ENCODE measurements at regions not wholly inside any gene's neighbourhood (a gene's known extent, or its start where the extent isn't known, plus 50 kb on each side); places are given as distances from the start of the nearest gene placed in this dataset.
"Not testable (repeated sequence)": the region's sequence is repeated elsewhere in the genome, so short reads cannot be mapped to it uniquely, and the experiment has no call there.

GRCh38 chr5:124986170-124986569 lies 239.7 kb upstream of the ZNF608 start:
- TF ChIP-seq CTCF (IDR thresholded peaks at IDR 0.05; ENCODE audit: partially characterized antibody, unreplicated experiment), result no peak
- Mint-ChIP-seq H3K9me3 (ENCODE audit: unreplicated experiment) (peaks cover 2% of the 10 kb centered on the region), H3K27me3 (ENCODE audit: unreplicated experiment) (peaks cover 6% of the 10 kb centered on the region), H3K4me3 (ENCODE audit: unreplicated experiment) (no peak overlapping the region), H3K27ac (ENCODE audit: unreplicated experiment) (no peak overlapping the region), H3K4me1 (ENCODE audit: low read depth, unreplicated experiment) (peaks cover 9% of the 10 kb centered on the region), H3K36me3 (ENCODE audit: unreplicated experiment) (peaks cover 4% of the 10 kb centered on the region)
- no peak for DNase-seq

GRCh38 chr5:124986667-124987066 lies 240.2 kb upstream of the ZNF608 start:
- H3K9me3 Mint-ChIP-seq (ENCODE audit: unreplicated experiment), result peaks cover 2% of the 10 kb centered on the region
- TF ChIP-seq CTCF (IDR thresholded peaks at IDR 0.05; ENCODE audit: partially characterized antibody, unreplicated experiment), result no peak
- no peak overlapping the region for H3K27ac Mint-ChIP-seq (ENCODE audit: unreplicated experiment)
- H3K4me3 Mint-ChIP-seq (ENCODE audit: unreplicated experiment), result no peak overlapping the region
- H3K4me1 Mint-ChIP-seq (ENCODE audit: low read depth, unreplicated experiment), result peaks cover 7% of the 10 kb centered on the region
- DNase-seq, result no peak
- H3K27me3 Mint-ChIP-seq (ENCODE audit: unreplicated experiment), result peaks cover 6% of the 10 kb centered on the region
- H3K36me3 Mint-ChIP-seq (ENCODE audit: unreplicated experiment), result peaks cover 4% of the 10 kb centered on the region

- H3K4me3 Mint-ChIP-seq (ENCODE audit: unreplicated experiment); H3K36me3 Mint-ChIP-seq (ENCODE audit: unreplicated experiment); H3K27me3 Mint-ChIP-seq (ENCODE audit: unreplicated experiment); H3K27ac Mint-ChIP-seq (ENCODE audit: unreplicated experiment); H3K9me3 Mint-ChIP-seq (ENCODE audit: unreplicated experiment); H3K4me1 Mint-ChIP-seq (ENCODE audit: low read depth, unreplicated experiment); DNase-seq: not testable (repeated sequence)
Measured at GRCh38 chr5:124987786-124988185, 241.3 kb upstream of the ZNF608 start.

GRCh38 chr5:124990723-124991122 lies 244.3 kb upstream of the ZNF608 start:
- Mint-ChIP-seq H3K36me3 (ENCODE audit: unreplicated experiment) (peaks cover 4% of the 10 kb centered on the region), H3K27ac (ENCODE audit: unreplicated experiment) (no peak overlapping the region), H3K9me3 (ENCODE audit: unreplicated experiment) (no peaks in the 10 kb centered on the region), H3K4me3 (ENCODE audit: unreplicated experiment) (no peak overlapping the region), H3K27me3 (ENCODE audit: unreplicated experiment) (no peaks in the 10 kb centered on the region), H3K4me1 (ENCODE audit: low read depth, unreplicated experiment) (no peaks in the 10 kb centered on the region)
- no peak for DNase-seq
- no peak for TF ChIP-seq CTCF (IDR thresholded peaks at IDR 0.05; ENCODE audit: partially characterized antibody, unreplicated experiment)

- Mint-ChIP-seq H3K9me3 (ENCODE audit: unreplicated experiment) (no peaks in the 10 kb centered on the region), H3K27ac (ENCODE audit: unreplicated experiment) (no peak overlapping the region), H3K4me1 (ENCODE audit: low read depth, unreplicated experiment) (no peaks in the 10 kb centered on the region), H3K4me3 (ENCODE audit: unreplicated experiment) (no peak overlapping the region), H3K36me3 (ENCODE audit: unreplicated experiment) (no peaks in the 10 kb centered on the region), H3K27me3 (ENCODE audit: unreplicated experiment) (no peaks in the 10 kb centered on the region)
- no peak for TF ChIP-seq CTCF (IDR thresholded peaks at IDR 0.05; ENCODE audit: partially characterized antibody, unreplicated experiment)
- DNase-seq, result no peak
Measured at GRCh38 chr5:124995421-124995820, 249.0 kb upstream of the ZNF608 start.

All from glutamatergic neuron (in vitro differentiated cells).